BLaER1 (cell line): ENCODE measurements at regions not wholly inside any gene's neighbourhood (a gene's known extent, or its start where the extent isn't known, plus 50 kb on each side); places are given as distances from the start of the nearest gene placed in this dataset.
"Not testable (repeated sequence)": the region's sequence is repeated elsewhere in the genome, so short reads cannot be mapped to it uniquely, and the experiment has no call there.

Experiments
- H3K27ac ChIP-seq: shearing (Covaris generic); formaldehyde crosslinking; 2 replicates; pipeline ENCODE4 v1.8.1; 2022
- H3K27me3 ChIP-seq: shearing (Covaris generic); formaldehyde crosslinking; 2 replicates; pipeline ENCODE4 v1.8.1; 2022
- H3K36me3 ChIP-seq: shearing (Covaris generic); formaldehyde crosslinking; 2 replicates; pipeline ENCODE4 v1.8.1; 2022
- H3K4me1 ChIP-seq: shearing (Covaris generic); formaldehyde crosslinking; 2 replicates; pipeline ENCODE4 v1.8.1; 2022
- H3K4me2 ChIP-seq: shearing (Covaris generic); formaldehyde crosslinking; 2 replicates; pipeline ENCODE4 v1.8.1; 2022
- H3K4me3 ChIP-seq: shearing (Covaris generic); formaldehyde crosslinking; 2 replicates; pipeline ENCODE4 v1.8.1; 2022
- H3K9ac ChIP-seq: shearing (Covaris generic); formaldehyde crosslinking; 2 replicates; pipeline ENCODE4 v1.8.1; 2022
- H3K9me3 ChIP-seq: shearing (Covaris generic); formaldehyde crosslinking; 2 replicates; pipeline ENCODE4 v1.8.1; 2022
- H4K20me1 ChIP-seq: shearing (Covaris generic); formaldehyde crosslinking; 2 replicates; pipeline ENCODE4 v1.8.1; 2022
- Cebpa-rat ChIP-seq: shearing (Covaris generic); IDR thresholded peaks from 2 replicates; pipeline ENCODE4 v1.8.1; 2022

DNA sequence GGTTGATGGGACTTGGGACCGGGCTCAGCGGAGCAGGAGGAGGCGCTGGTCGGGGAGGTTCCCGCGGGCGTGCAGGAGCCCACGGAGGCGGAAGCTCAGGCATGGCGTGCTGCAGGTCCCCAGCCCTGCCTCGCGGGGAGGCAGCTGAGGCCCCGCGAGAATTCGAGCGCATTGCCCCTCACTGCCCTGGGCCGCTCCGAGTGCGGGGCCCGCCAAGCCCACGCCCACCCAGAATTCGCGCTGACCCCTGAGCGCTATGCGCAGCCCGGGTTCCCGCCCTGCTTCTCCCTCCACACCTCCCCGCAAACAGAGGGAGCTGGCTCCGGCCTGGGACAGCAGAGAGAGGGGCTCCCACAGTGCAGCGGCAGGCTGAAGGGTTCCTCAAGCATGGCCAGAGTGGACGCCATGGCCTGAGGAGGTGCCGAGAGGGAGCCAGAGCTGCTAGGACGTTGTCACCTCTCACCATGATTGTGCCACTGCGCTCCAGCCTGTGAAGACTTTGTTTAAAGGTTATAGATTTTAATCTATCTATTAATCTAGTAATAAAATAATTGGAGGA lies 357.2 kb upstream of the RGPD4 start:
- H3K4me3 ChIP-seq: no peak overlapping the region
- H3K27ac ChIP-seq: no peak overlapping the region
- H3K9me3 ChIP-seq: peaks cover 15% of the 10 kb centered on the region
- H3K36me3 ChIP-seq: no peaks in the 10 kb centered on the region
- no peak overlapping the region for H3K4me2 ChIP-seq
- no peak for TF ChIP-seq Cebpa-rat
- H3K9ac ChIP-seq: no peak overlapping the region
- H3K4me1 ChIP-seq: no peaks in the 10 kb centered on the region
- H3K27me3 ChIP-seq: no peaks in the 10 kb centered on the region
- no peaks in the 10 kb centered on the region for H4K20me1 ChIP-seq

DNA sequence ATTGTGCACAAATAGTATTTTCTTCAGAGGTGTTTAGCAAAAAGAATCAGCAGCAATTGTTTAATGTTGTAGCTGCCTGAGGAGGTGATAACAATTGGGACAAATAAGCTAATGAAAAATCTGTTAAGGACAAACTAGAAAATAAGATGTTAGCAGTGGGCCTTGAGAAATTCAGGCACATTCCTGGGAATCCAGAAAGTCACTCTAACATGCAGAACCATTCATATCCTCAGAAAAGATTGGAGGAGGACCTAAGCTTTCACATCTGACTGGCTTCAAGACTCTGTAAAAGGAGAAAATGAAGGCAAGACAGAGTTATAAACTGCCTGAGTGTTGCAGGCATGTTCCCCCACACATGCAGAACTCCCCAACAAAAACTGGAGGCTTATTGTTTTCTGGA lies 353.5 kb upstream of the RGPD4 start:
- no peak for TF ChIP-seq Cebpa-rat
- Histone ChIP-seq H3K9ac (no peak overlapping the region), H3K27ac (no peak overlapping the region), H3K9me3 (peaks cover 21% of the 10 kb centered on the region), H3K4me3 (no peak overlapping the region), H3K4me1 (no peaks in the 10 kb centered on the region), H3K36me3 (no peaks in the 10 kb centered on the region), H3K27me3 (no peaks in the 10 kb centered on the region), H4K20me1 (no peaks in the 10 kb centered on the region), H3K4me2 (no peak overlapping the region)

DNA sequence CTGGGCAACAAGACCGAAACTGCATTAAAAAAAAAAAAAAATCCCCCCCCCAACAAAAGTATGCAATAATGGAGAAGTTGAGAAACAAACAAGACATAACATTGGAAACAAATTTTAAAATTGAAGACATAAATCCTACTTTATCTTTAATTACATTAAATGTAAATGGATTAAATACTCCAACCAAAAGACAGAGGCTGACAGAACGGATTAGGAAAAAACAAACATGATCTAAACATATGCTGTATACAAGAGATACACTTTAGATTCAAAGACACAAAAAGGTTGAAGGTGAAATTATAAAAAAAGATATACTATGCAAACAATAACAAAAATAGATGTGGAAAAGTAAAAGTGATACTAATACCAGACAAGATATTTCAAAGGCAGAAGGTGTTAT lies 350.8 kb upstream of the RGPD4 start:
- Histone ChIP-seq H3K4me3 (no peak overlapping the region), H3K9me3 (peaks cover 6% of the 10 kb centered on the region), H4K20me1 (no peaks in the 10 kb centered on the region), H3K4me2 (no peak overlapping the region), H3K4me1 (no peaks in the 10 kb centered on the region), H3K36me3 (no peaks in the 10 kb centered on the region), H3K27ac (no peak overlapping the region), H3K9ac (no peak overlapping the region), H3K27me3 (no peaks in the 10 kb centered on the region)
- no peak for TF ChIP-seq Cebpa-rat

DNA sequence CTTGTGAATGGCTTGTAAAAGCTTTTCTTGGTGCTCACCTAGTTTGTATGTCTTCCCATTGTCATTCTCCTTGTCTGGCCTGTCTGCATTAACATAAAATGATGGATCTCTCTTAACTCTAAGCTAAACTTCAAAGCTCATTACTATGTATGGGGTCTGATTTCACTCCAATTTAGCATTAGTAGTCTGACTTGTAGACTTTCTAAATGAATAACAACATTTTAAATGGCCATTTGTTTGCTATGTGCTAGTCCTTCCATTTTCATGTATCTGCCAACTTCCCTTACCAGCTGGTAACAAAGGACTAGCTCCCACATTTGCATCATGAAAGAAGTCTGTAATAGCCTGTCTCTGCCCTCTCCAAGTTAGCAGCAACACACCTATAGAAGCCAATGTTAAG lies 324.2 kb upstream of the RGPD4 start:
- no peak overlapping the region for H3K27ac ChIP-seq
- TF ChIP-seq Cebpa-rat: no peak
- no peak overlapping the region for H3K4me3 ChIP-seq
- no peak overlapping the region for H3K9ac ChIP-seq
- no peaks in the 10 kb centered on the region for H4K20me1 ChIP-seq
- H3K27me3 ChIP-seq: no peaks in the 10 kb centered on the region
- no peaks in the 10 kb centered on the region for H3K36me3 ChIP-seq
- H3K4me2 ChIP-seq: no peak overlapping the region
- H3K9me3 ChIP-seq: no peaks in the 10 kb centered on the region
- no peaks in the 10 kb centered on the region for H3K4me1 ChIP-seq

DNA sequence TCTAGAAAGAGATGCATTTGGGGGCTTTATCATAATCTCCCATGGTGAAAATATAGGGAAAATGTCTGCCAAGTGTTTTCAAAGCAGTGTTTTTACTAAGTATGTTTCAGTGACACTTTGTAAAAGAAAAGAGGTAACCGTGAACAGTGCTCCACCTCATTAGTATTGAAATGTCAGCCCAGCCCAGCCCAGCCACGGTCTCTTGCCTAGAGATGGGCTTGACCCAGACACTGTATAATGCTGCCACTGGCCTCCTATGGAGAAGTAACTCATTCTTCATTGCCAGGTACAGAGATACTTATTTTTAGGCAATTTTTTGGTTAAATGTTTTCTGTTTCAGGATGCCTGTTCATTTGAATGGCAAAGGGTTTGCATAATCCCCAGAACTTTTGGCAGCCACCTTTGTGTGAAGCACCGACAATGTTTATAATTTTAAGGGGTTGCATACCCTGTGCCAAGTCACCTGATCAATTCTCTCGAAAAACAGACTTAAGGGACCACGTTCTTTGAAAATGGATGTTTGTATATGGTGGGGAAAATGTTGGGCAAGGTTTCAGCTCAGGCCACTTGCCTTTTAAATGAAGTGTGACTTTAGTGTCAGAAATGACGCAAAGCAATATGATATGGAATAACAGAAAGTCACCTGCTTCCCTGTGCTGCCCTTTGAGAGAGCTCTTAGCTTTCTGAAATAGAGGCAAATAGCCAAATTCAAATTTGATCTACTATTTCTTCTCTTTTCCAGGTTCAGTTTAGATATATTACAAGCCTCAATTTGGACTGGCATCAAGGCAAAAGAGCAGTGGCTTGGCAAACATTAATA lies 314.5 kb upstream of the RGPD4 start:
- no peak overlapping the region for H3K27ac ChIP-seq
- H3K4me3 ChIP-seq: no peak overlapping the region
- no peaks in the 10 kb centered on the region for H3K9me3 ChIP-seq
- H3K4me1 ChIP-seq: no peaks in the 10 kb centered on the region
- no peak overlapping the region for H3K9ac ChIP-seq
- no peaks in the 10 kb centered on the region for H3K27me3 ChIP-seq
- no peaks in the 10 kb centered on the region for H4K20me1 ChIP-seq
- no peak for TF ChIP-seq Cebpa-rat
- H3K4me2 ChIP-seq: no peak overlapping the region
- H3K36me3 ChIP-seq: no peaks in the 10 kb centered on the region

DNA sequence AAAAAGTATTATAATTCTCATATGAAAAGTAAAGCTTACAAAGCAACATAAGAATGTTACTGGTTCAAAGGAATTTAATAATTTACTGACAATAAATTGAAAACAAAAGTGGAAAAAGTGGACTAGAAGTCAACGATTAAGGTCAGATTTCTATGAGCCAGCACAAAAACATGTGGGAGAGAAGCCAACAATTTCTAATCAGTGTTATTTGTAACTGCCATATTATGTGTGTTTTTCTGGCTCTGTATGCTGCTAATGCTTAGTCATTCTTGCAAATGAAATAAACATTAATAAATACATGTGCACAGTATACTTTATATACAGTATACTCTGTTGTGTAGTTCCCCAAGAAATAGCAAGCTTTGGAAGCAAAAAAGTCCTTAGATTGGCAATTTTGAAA lies 301.3 kb upstream of the RGPD4 start:
- no peaks in the 10 kb centered on the region for H3K4me1 ChIP-seq
- H3K36me3 ChIP-seq: no peaks in the 10 kb centered on the region
- no peaks in the 10 kb centered on the region for H4K20me1 ChIP-seq
- no peak for TF ChIP-seq Cebpa-rat
- H3K9me3 ChIP-seq: no peaks in the 10 kb centered on the region
- no peak overlapping the region for H3K4me2 ChIP-seq
- H3K27me3 ChIP-seq: no peaks in the 10 kb centered on the region
- H3K27ac ChIP-seq: no peak overlapping the region
- no peak overlapping the region for H3K9ac ChIP-seq
- H3K4me3 ChIP-seq: no peak overlapping the region

DNA sequence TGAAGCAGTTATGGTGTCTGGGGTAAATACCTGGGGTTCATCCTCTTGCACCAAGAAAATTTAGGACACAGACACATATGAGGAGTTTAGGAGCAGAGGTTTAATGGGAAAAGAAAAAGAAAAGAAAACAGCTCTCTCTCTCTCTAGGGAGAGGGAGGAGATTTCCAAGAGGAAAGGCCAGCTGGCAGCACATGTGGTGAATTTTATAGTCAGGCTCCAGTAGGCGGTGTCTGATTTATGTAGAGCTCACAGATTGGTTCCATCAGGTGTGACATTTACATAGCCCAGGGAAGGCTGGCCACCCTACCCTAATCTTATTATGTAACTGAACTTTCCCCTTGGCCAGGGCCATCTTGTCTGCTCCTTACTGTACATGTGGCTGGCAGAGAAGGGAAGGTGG lies 297.5 kb upstream of the RGPD4 start:
- Histone ChIP-seq H3K4me2 (no peak overlapping the region), H3K36me3 (no peaks in the 10 kb centered on the region), H3K9me3 (no peaks in the 10 kb centered on the region), H3K9ac (no peak overlapping the region), H3K4me3 (no peak overlapping the region), H4K20me1 (no peaks in the 10 kb centered on the region), H3K27me3 (no peaks in the 10 kb centered on the region), H3K4me1 (peaks cover under 1% of the 10 kb centered on the region; the same call in 1 of the 2 replicates), H3K27ac (no peak overlapping the region)
- no peak for TF ChIP-seq Cebpa-rat

DNA sequence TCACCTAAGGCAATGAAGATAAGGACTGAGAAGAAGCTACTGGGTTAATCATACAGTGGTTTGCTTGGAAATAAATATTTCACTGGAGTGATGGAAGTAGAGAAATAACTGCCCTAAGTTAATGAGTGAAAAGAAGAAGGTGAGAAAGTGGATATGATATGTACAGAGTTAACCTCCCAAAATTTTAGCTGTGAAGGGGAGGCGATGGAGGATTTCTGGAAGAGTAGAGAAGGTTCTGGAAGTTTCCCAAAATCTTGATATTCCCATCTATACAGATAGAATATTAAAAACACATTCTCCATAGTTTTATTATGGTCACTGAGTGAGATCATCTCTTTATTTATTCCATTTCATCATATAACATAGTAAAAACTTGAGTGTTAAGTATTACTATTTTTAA lies 296.6 kb upstream of the RGPD4 start:
- Histone ChIP-seq H3K36me3 (no peaks in the 10 kb centered on the region), H3K27ac (no peak overlapping the region), H3K4me1 (peaks cover 7% of the 10 kb centered on the region; the same call in 1 of the 2 replicates), H3K9me3 (no peaks in the 10 kb centered on the region), H4K20me1 (no peaks in the 10 kb centered on the region), H3K4me3 (no peak overlapping the region), H3K9ac (no peak overlapping the region), H3K4me2 (no peak overlapping the region), H3K27me3 (no peaks in the 10 kb centered on the region)
- no peak for TF ChIP-seq Cebpa-rat

DNA sequence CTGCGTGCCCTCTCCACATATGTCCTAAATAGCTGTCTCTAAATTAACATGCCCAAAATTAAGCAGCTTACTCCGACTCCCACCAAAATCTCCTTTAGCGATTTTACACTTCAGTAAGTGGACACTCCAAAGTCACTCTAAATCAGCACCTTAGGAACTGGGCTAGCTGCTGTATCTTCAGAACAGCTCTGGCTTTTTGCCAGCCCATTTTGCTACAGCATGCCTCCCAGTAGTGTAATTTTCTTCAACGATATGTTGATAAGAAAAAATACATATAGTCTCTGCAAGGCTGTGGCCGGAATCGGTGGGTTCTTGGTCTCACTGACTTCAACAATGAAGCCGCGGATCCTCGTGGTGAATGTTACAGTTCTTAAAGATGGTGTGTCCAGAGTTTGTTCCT lies 291.8 kb upstream of the RGPD4 start:
- no peak for TF ChIP-seq Cebpa-rat
- Histone ChIP-seq H3K4me3 (no peak overlapping the region), H3K9ac (no peak overlapping the region), H3K9me3 (peaks cover 10% of the 10 kb centered on the region; the same call in 1 of the 2 replicates), H3K4me1 (peaks cover 7% of the 10 kb centered on the region; the same call in 1 of the 2 replicates), H3K27ac (no peak overlapping the region), H3K4me2 (no peak overlapping the region), H3K36me3 (no peaks in the 10 kb centered on the region), H3K27me3 (no peaks in the 10 kb centered on the region), H4K20me1 (no peaks in the 10 kb centered on the region)

DNA sequence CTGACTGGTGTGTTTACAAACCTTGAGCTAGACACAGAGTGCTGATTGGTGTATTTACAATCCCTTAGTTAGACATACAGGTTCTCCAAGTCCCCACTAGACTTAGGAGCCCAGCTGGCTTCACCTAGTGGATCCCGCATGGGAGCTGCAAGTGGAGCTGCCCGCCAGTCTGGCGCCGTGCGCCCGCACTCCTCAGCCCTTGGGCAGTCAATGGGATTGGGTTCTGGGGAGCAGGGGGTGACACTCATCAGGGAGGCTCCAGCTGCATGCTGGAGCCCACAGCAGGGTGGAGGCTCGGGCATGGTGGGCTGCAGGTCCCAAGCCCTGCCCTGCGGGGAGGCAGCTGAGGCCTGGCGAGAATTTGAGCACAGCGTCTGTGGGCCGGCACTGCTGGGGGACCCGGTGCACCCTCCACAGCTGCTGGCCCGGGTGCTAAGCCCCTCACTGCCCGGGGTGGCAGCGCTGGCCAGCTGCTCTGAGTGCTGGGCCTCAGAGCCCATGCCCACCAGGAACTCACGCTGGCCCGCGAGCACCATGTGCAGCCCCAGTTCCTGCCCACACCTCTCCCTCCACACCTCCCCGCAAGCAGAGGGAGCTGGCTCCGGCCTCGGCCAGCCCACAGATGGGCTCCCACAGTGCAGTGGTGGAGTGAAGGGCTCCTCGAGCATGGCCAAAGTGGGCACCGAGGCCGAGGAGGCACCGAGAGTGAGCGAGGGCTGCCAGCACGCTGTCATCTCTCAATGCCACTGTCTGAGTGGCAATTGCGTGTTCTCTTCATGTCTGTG lies 290.6 kb upstream of the RGPD4 start:
- H3K9me3 ChIP-seq: peaks cover 10% of the 10 kb centered on the region; the same call in 1 of the 2 replicates
- not testable (repeated sequence) for H3K4me2 ChIP-seq, H4K20me1 ChIP-seq, H3K9ac ChIP-seq, H3K4me3 ChIP-seq, H3K27me3 ChIP-seq, H3K4me1 ChIP-seq, H3K36me3 ChIP-seq, H3K27ac ChIP-seq
